Panc1 (cell line): ENCODE measurements at regions not wholly inside any gene's neighbourhood (a gene's known extent, or its start where the extent isn't known, plus 50 kb on each side); places are given as distances from the start of the nearest gene placed in this dataset.

ENCODE experiments used
- ATAC-seq: fragments of 200-7000 bp; cut with Tn5 transposase; 2 replicates; pipeline ENCODE4 v1.9.1; 2020; ENCODE audit warnings: mild to moderate bottlenecking, moderate library complexity
- BruUV-seq: library from RNA; stranded (reverse); fragments of 400-500 nt; replicated peaks from 2 replicates; lab custom pipeline; 2021; lab: Mats Ljungman, UMichigan
- CTCF ChIA-PET: fragments of 300-600 bp; sonication (Branson Sonifier 250); formaldehyde crosslinking; loops from one replicate; lab custom pipeline; 2022; ENCODE audit warnings: antibody characterized with exemption; lab: Charles Lee
- POLR2A ChIA-PET: fragments of 300-600 bp; sonication (Branson Sonifier 250); formaldehyde crosslinking; loops from one replicate; lab custom pipeline; 2022; ENCODE audit warnings: antibody characterized with exemption; lab: Charles Lee
- DNase-seq: peaks from one replicate; pipeline ENCODE4 v3.0.0-alpha.2; 2010; ENCODE audit warnings: low read depth, low spot score
- H3K27ac ChIP-seq: 2 replicates; pipeline ENCODE4 v1.5.1; 2011; ENCODE audit warnings: mild to moderate bottlenecking, low read length, inconsistent platforms
- H3K27me3 ChIP-seq: fragments of 200-500 bp; sonication (Bioruptor generic); 2 replicates; pipeline ENCODE4 v1.6.0; 2014; ENCODE audit warnings: low read length, inconsistent platforms; ENCODE audit not compliant: control insufficient read depth, insufficient read depth
- H3K36me3 ChIP-seq: fragments of 200-500 bp; sonication (Bioruptor generic); 2 replicates; pipeline ENCODE4 v1.5.1; 2014; ENCODE audit warnings: inconsistent platforms, mild to moderate bottlenecking, low read length, moderate library complexity; ENCODE audit not compliant: control insufficient read depth, insufficient read depth
- H3K4me1 ChIP-seq: 2 replicates; pipeline ENCODE4 v1.5.1; 2011; ENCODE audit warnings: inconsistent platforms, mild to moderate bottlenecking, low read length, moderate library complexity; ENCODE audit not compliant: control insufficient read depth, insufficient read depth
- H3K4me3 ChIP-seq, 2 experiments: 2 replicates each; pipeline ENCODE4 v1.5.1; 2011 to 2012; ENCODE audit warnings: low read depth in 2 of 2, low read length in 2 of 2, mild to moderate bottlenecking in 2 of 2, inconsistent platforms in 1 of 2, moderate library complexity in 1 of 2
- H3K9me3 ChIP-seq: fragments of 200-500 bp; sonication (Bioruptor generic); 2 replicates; pipeline ENCODE4 v1.5.1; 2014; ENCODE audit warnings: low read depth, mild to moderate bottlenecking, inconsistent platforms, low read length, moderate library complexity; ENCODE audit not compliant: control insufficient read depth, insufficient read depth
- CTCF ChIP-seq: fragments of 450-650 bp; IDR thresholded peaks from 2 replicates; pipeline ENCODE4 v1.5.1; 2017; ENCODE audit warnings: mild to moderate bottlenecking
- POLR2AphosphoS5 ChIP-seq: IDR thresholded peaks from 2 replicates; pipeline ENCODE4 v1.6.1; 2012; ENCODE audit warnings: mild to moderate bottlenecking, low read depth, low read length, moderate library complexity
- REST ChIP-seq, 2 experiments: IDR thresholded peaks; 2 replicates each; pipeline ENCODE4 v1.6.1; 2011 to 2012; ENCODE audit warnings: low read depth in 2 of 2, control low read depth in 1 of 2, low read length in 1 of 2, mild to moderate bottlenecking in 1 of 2, moderate library complexity in 1 of 2; ENCODE audit not compliant: insufficient read depth in 1 of 2
- SIN3A ChIP-seq: IDR thresholded peaks from 2 replicates; pipeline ENCODE4 v1.6.1; 2012; ENCODE audit warnings: low read depth, mild to moderate bottlenecking, low read length, moderate library complexity, borderline replicate concordance; ENCODE audit not compliant: insufficient read depth
- TCF7L2 ChIP-seq: IDR thresholded peaks from 2 replicates; pipeline ENCODE4 v1.6.1; 2011; ENCODE audit warnings: mild to moderate bottlenecking, low read depth, low read length, inconsistent platforms
- in situ Hi-C: cut with HindIII; loops from 2 replicates; pipeline ENCODE4 v1.10.0; 2016; ENCODE audit warnings: low sequenced_read_pairs, low pct_unique_long_range_greater_than_20kb
- intact Hi-C: fragments of 100-400 bp; cut with micrococcal nuclease; formaldehyde crosslinking; loops from one replicate; pipeline ENCODE4 v1.10.0; 2022; ENCODE audit not compliant: unreplicated experiment

DNA sequence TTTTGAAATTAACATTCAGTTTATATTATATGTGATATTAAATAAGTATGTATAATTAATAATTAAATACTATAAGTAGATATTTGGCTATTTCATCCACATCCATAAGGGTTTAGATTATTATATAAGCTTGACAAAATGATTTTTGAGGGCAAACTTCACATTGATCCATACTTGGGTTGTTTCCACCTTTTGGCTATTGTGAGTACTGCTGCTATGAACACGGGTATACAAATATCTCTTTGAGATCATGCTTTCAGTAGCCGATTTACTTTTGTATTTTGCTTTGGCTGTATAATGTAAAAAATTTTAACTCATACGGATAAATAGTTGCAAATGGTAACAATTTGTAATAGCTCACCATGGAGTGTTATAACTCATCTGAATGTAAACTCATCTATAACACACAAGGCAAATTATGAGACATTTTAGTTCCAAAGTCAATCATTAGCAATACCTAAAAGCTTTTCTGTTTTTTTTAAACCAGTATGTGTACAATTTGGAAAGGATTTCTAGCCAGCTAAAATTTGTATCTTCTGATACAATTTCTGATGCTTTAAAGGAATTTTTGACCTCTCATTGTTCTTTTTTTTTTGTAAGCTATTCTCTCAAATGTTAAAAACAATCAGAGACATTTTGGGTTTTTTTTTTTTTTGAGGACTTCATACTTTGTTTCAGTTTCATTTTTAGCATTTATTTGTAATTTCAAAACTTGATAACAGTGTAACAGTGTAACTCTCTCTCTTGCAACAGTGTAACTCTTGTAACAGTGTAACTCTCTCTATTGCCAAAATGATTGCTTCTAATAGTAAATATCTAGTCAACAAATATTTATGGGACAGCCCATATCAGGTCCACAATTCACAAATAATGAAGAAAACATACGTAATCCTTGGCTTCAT is 51.8 kb upstream of the ARX start:
- ATAC-seq, result no peak
- Histone ChIP-seq H3K27me3 (no peaks in the 10 kb centered on the region), H3K27ac (no peak overlapping the region), H3K4me1 (no peaks in the 10 kb centered on the region), H3K9me3 (no peaks in the 10 kb centered on the region), H3K4me3 (no peak overlapping the region), H3K36me3 (no peaks in the 10 kb centered on the region)
- ChIA-PET POLR2A (no interaction called here), CTCF (no interaction called here)
- intact Hi-C loops, result no loop called here
- no peak for DNase-seq
- in situ Hi-C loops, result no loop called here
- no TSS peak for BruUV-seq
- TF ChIP-seq SIN3A, result no peak
- TF ChIP-seq REST (IDR thresholded peaks at IDR 0.05; ENCODE audit: insufficient read depth in 1 of 2, low read depth in 2 of 2, low read length in 1 of 2), result no peak
- no peak for TF ChIP-seq CTCF
- TF ChIP-seq POLR2AphosphoS5, result no peak
- TF ChIP-seq TCF7L2, result no peak

DNA sequence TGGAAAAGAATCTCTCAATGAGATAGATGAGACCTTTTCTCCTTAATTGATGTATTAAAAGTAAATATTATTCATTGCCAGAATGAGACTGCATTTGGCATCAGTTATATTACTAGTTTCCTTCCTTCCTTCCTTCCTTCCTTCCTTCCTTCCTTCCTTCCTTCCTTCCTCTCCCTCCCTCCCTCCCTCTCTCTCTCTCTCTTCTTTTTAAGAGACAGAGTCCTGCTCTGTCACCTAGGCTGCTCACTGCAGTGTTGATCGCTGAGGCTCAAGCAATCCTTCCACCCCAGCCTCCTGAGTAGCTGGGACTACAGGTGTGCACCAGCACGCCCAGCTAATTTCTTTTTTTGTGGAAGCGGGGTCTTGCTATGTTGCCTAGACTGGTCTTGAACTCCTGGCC is 50.4 kb upstream of the ARX start:
- DNase-seq, result no peak
- Histone ChIP-seq H3K27me3 (no peaks in the 10 kb centered on the region), H3K4me1 (no peaks in the 10 kb centered on the region), H3K27ac (no peak overlapping the region), H3K9me3 (no peaks in the 10 kb centered on the region), H3K36me3 (no peaks in the 10 kb centered on the region), H3K4me3 (no peak overlapping the region)
- ChIA-PET CTCF (no interaction called here), POLR2A (no interaction called here)
- in situ Hi-C loops, result no loop called here
- ATAC-seq, result no peak
- BruUV-seq, result no TSS peak
- intact Hi-C loops, result no loop called here
- TF ChIP-seq CTCF, result no peak
- no peak for TF ChIP-seq POLR2AphosphoS5
- no peak for TF ChIP-seq SIN3A
- TF ChIP-seq REST (IDR thresholded peaks at IDR 0.05; ENCODE audit: insufficient read depth in 1 of 2, low read depth in 2 of 2, low read length in 1 of 2), result no peak
- no peak for TF ChIP-seq TCF7L2
